SU-DHL-6 (cell line): ENCODE measurements at regions not wholly inside any gene's neighbourhood (a gene's known extent, or its start where the extent isn't known, plus 50 kb on each side); places are given as distances from the start of the nearest gene placed in this dataset.

Experiments used
- H2AFZ ChIP-seq: fragments of 200-600 bp; sonication (generic); 2 replicates; pipeline ENCODE4 v1.6.1; 2014; ENCODE audit warnings: low read depth, mild to moderate bottlenecking, moderate library complexity, mixed read lengths, antibody characterized with exemption, low read length; ENCODE audit not compliant: severe bottlenecking
- H3F3A ChIP-seq: fragments of 200-600 bp; shearing (Covaris generic); 2 replicates; pipeline ENCODE4 v1.6.0; 2016; ENCODE audit warnings: antibody characterized with exemption, mild to moderate bottlenecking; ENCODE audit not compliant: insufficient read depth
- H3K27ac ChIP-seq: fragments of 200-600 bp; sonication (generic); 2 replicates; pipeline ENCODE4 v1.5.1; 2016; ENCODE audit warnings: low read depth, mild to moderate bottlenecking, low read length, moderate library complexity, mixed read lengths
- H3K27me3 ChIP-seq: fragments of 200-600 bp; sonication (generic), shearing (Covaris generic); 2 replicates; pipeline ENCODE4 v1.6.0; 2014; ENCODE audit warnings: mild to moderate bottlenecking, low read length
- H3K36me3 ChIP-seq: fragments of 200-600 bp; sonication (generic); 2 replicates; pipeline ENCODE4 v1.6.1; 2014; ENCODE audit warnings: mild to moderate bottlenecking, low read length, mixed read lengths
- H3K4me2 ChIP-seq: fragments of 300-600, 200-600 bp; shearing (Covaris generic), sonication (generic); 2 replicates; pipeline ENCODE4 v1.6.0; 2014; ENCODE audit warnings: low read length, low read depth, mild to moderate bottlenecking; ENCODE audit not compliant: poor library complexity, severe bottlenecking
- H3K4me3 ChIP-seq: fragments of 200-600 bp; sonication (generic); 2 replicates; pipeline ENCODE4 v1.5.1; 2014; ENCODE audit warnings: antibody characterized with exemption, low read length, mild to moderate bottlenecking, mixed read lengths; ENCODE audit not compliant: insufficient read depth, poor library complexity, severe bottlenecking
- H3K79me2 ChIP-seq: fragments of 200-600 bp; sonication (generic); 2 replicates; pipeline ENCODE4 v1.6.1; 2014; ENCODE audit warnings: mild to moderate bottlenecking, low read length, moderate library complexity; ENCODE audit not compliant: insufficient read depth
- H3K9ac ChIP-seq: fragments of 200-600 bp; sonication (generic); 2 replicates; pipeline ENCODE4 v1.7.0; 2014; ENCODE audit warnings: mild to moderate bottlenecking, low read length
- H3K9me2 ChIP-seq: fragments of 200-600 bp; sonication (generic); replicated peaks from 2 replicates; pipeline ENCODE4 v1.6.1; 2014; ENCODE audit warnings: low read length; ENCODE audit not compliant: insufficient read depth
- H3K9me3 ChIP-seq: fragments of 200-600 bp; sonication (generic); 2 replicates; pipeline ENCODE4 v1.6.1; 2014; ENCODE audit warnings: low read length, mixed read lengths; ENCODE audit not compliant: insufficient read depth
- H4K20me1 ChIP-seq: fragments of 200-600 bp; sonication (generic); 2 replicates; pipeline ENCODE4 v1.6.1; 2014; ENCODE audit warnings: low read depth, mild to moderate bottlenecking, antibody characterized with exemption, low read length, moderate library complexity, mixed read lengths
- EZH2phosphoT487 ChIP-seq: fragments of 200-600 bp; sonication (generic), shearing (Covaris generic); conservative IDR thresholded peaks from 2 replicates; pipeline ENCODE4 v1.6.1; 2018; ENCODE audit warnings: mild to moderate bottlenecking, antibody characterized with exemption, low read length, moderate library complexity, mixed read lengths
- TF ChIP-seq, protein P1 (sequence below): fragments of 200-600 bp; sonication (generic); IDR thresholded peaks from one replicate; pipeline ENCODE4 v1.5.1; 2017; ENCODE audit warnings: antibody characterized with exemption, mild to moderate bottlenecking, low read length, moderate library complexity; ENCODE audit not compliant: insufficient read depth, poor library complexity, severe bottlenecking

DNA sequence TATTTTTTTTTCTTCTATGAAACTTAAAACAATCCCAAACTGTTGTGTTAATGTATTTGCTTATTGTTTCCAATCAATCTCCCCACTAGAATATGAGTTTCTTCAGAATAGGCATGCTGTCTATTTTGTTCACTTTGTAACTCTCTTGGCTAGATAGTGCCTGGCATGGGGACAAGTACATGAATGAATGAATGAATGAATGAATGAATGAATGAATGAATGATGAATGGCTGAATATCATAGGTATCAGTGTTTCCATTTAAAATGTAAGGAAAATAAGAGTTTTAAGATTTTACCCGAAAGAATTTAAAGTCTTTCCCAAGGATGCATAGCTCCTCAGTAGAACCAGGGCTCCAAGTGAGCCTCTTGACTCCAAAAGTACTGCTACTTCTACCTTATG, 294.9 kb upstream of the GADL1 start:
- Histone ChIP-seq H4K20me1 (no peaks in the 10 kb centered on the region), H3F3A (no peaks in the 10 kb centered on the region), H3K79me2 (no peaks in the 10 kb centered on the region), H3K4me3 (no peak overlapping the region), H3K27me3 (no peaks in the 10 kb centered on the region), H2AFZ (no peak overlapping the region), H3K36me3 (no peaks in the 10 kb centered on the region), H3K27ac (no peak overlapping the region), H3K4me2 (no peak overlapping the region), H3K9me2 (no peaks in the 10 kb centered on the region), H3K9me3 (no peaks in the 10 kb centered on the region), H3K9ac (no peak overlapping the region)
- TF ChIP-seq, protein P1, sequence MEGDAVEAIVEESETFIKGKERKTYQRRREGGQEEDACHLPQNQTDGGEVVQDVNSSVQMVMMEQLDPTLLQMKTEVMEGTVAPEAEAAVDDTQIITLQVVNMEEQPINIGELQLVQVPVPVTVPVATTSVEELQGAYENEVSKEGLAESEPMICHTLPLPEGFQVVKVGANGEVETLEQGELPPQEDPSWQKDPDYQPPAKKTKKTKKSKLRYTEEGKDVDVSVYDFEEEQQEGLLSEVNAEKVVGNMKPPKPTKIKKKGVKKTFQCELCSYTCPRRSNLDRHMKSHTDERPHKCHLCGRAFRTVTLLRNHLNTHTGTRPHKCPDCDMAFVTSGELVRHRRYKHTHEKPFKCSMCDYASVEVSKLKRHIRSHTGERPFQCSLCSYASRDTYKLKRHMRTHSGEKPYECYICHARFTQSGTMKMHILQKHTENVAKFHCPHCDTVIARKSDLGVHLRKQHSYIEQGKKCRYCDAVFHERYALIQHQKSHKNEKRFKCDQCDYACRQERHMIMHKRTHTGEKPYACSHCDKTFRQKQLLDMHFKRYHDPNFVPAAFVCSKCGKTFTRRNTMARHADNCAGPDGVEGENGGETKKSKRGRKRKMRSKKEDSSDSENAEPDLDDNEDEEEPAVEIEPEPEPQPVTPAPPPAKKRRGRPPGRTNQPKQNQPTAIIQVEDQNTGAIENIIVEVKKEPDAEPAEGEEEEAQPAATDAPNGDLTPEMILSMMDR: no peak
- TF ChIP-seq EZH2phosphoT487: no peak

GRCh38 chr3:31189971-31190370, 295.5 kb upstream of the GADL1 start:
- Histone ChIP-seq H3K4me3 (no peak overlapping the region), H3K9me2 (no peaks in the 10 kb centered on the region), H4K20me1 (no peaks in the 10 kb centered on the region), H3K36me3 (no peaks in the 10 kb centered on the region), H3F3A (no peaks in the 10 kb centered on the region), H3K4me2 (no peak overlapping the region), H2AFZ (no peak overlapping the region), H3K79me2 (no peaks in the 10 kb centered on the region), H3K9me3 (no peaks in the 10 kb centered on the region), H3K9ac (no peak overlapping the region), H3K27me3 (no peaks in the 10 kb centered on the region), H3K27ac (no peak overlapping the region)
- no peak for TF ChIP-seq EZH2phosphoT487
- TF ChIP-seq, protein P1: no peak

GRCh38 chr3:31191354-31191753, 296.9 kb upstream of the GADL1 start:
- H3K36me3 ChIP-seq: no peaks in the 10 kb centered on the region
- no peaks in the 10 kb centered on the region for H3F3A ChIP-seq
- H3K9ac ChIP-seq: no peak overlapping the region
- H3K4me3 ChIP-seq: no peak overlapping the region
- H2AFZ ChIP-seq: no peak overlapping the region
- H4K20me1 ChIP-seq: no peaks in the 10 kb centered on the region
- no peaks in the 10 kb centered on the region for H3K27me3 ChIP-seq
- no peaks in the 10 kb centered on the region for H3K9me3 ChIP-seq
- no peak overlapping the region for H3K27ac ChIP-seq
- no peaks in the 10 kb centered on the region for H3K79me2 ChIP-seq
- no peak overlapping the region for H3K4me2 ChIP-seq
- H3K9me2 ChIP-seq: no peaks in the 10 kb centered on the region
- TF ChIP-seq, protein P1: no peak
- TF ChIP-seq EZH2phosphoT487: no peak

- no peaks in the 10 kb centered on the region for H3F3A ChIP-seq
- no peak overlapping the region for H2AFZ ChIP-seq
- H3K27ac ChIP-seq: no peak overlapping the region
- H3K4me2 ChIP-seq: no peak overlapping the region
- H3K27me3 ChIP-seq: no peaks in the 10 kb centered on the region
- no peak overlapping the region for H3K4me3 ChIP-seq
- H3K79me2 ChIP-seq: no peaks in the 10 kb centered on the region
- no peak overlapping the region for H3K9ac ChIP-seq
- H3K36me3 ChIP-seq: no peaks in the 10 kb centered on the region
- H3K9me3 ChIP-seq: no peaks in the 10 kb centered on the region
- no peaks in the 10 kb centered on the region for H3K9me2 ChIP-seq
- H4K20me1 ChIP-seq: no peaks in the 10 kb centered on the region
- no peak for TF ChIP-seq EZH2phosphoT487
- TF ChIP-seq, protein P1: no peak
Measured at GRCh38 chr3:31193429-31193828, 299.0 kb upstream of the GADL1 start.
